ENCODE measurements at regions not wholly inside any gene's neighbourhood (a gene's known extent, or its start where the extent isn't known, plus 50 kb on each side); places are given as distances from the start of the nearest gene placed in this dataset.

GRCh38 chr5:82336959-82337351, 58.8 kb upstream of the RPS23 start:
- TF ChIP-seq POLR2A (IDR thresholded peaks at IDR 0.05) (no peak), CTCF (IDR thresholded peaks at IDR 0.05) (no peak)
